Caco-2 (cell line): ENCODE measurements at regions not wholly inside any gene's neighbourhood (a gene's known extent, or its start where the extent isn't known, plus 50 kb on each side); places are given as distances from the start of the nearest gene placed in this dataset.
A peak's percentile ranks its signal among the peaks of the same experiment; 100 is the strongest.

Source experiments
- BruUV-seq: library from RNA; stranded (reverse); fragments of 400-500 nt; replicated peaks from 2 replicates; lab custom pipeline; 2021; lab: Mats Ljungman, UMichigan
- CTCF ChIA-PET: fragments of 300-600 bp; sonication (Branson Sonifier 250); formaldehyde crosslinking; loops from one replicate; lab custom pipeline; 2022; ENCODE audit warnings: antibody characterized with exemption; lab: Charles Lee
- POLR2A ChIA-PET: fragments of 300-600 bp; sonication (Branson Sonifier 250); formaldehyde crosslinking; loops from one replicate; lab custom pipeline; 2022; ENCODE audit warnings: antibody characterized with exemption; lab: Charles Lee
- DNase-seq, 2 experiments: peaks; one replicate each; pipeline versions ENCODE4 v3.0.0 to v3.0.0-alpha.2; 2020 to 2022
- H3K27me3 ChIP-seq: replicated peaks from 2 replicates; pipeline ENCODE4 v1.6.0; 2011; ENCODE audit warnings: low read length; ENCODE audit not compliant: control insufficient read depth, insufficient read depth
- H3K36me3 ChIP-seq: 2 replicates; pipeline ENCODE4 v1.5.1; 2011; ENCODE audit warnings: low read length; ENCODE audit not compliant: control insufficient read depth, insufficient read depth
- H3K4me1 ChIP-seq: fragments of 250-450 bp; sonication (Bioruptor Pico); 2 replicates; pipeline ENCODE4 v1.5.1; 2020; ENCODE audit warnings: mild to moderate bottlenecking
- H3K4me3 ChIP-seq: 2 replicates; pipeline ENCODE4 v1.5.1; 2011; ENCODE audit warnings: low read depth, mild to moderate bottlenecking, control low read depth, low read length
- H3K9me3 ChIP-seq: fragments of 250-450 bp; sonication (Bioruptor Pico); 2 replicates; pipeline ENCODE4 v1.5.1; 2020; ENCODE audit warnings: mild to moderate bottlenecking, moderate library complexity
- H3K27ac Mint-ChIP-seq: one replicate; pipeline ENCODE4 v1.8.0; 2022; ENCODE audit warnings: mixed read lengths; ENCODE audit not compliant: unreplicated experiment
- H3K27me3 Mint-ChIP-seq: one replicate; pipeline ENCODE4 v1.8.0; 2022; ENCODE audit warnings: mixed read lengths; ENCODE audit not compliant: insufficient read depth, unreplicated experiment
- H3K36me3 Mint-ChIP-seq: one replicate; pipeline ENCODE4 v1.8.0; 2022; ENCODE audit warnings: mild to moderate bottlenecking, mixed read lengths; ENCODE audit not compliant: insufficient read depth, unreplicated experiment
- H3K4me1 Mint-ChIP-seq: one replicate; pipeline ENCODE4 v1.8.0; 2022; ENCODE audit warnings: low read depth, mixed read lengths; ENCODE audit not compliant: unreplicated experiment
- H3K4me3 Mint-ChIP-seq: one replicate; pipeline ENCODE4 v1.8.0; 2022; ENCODE audit warnings: mild to moderate bottlenecking, moderate library complexity, mixed read lengths; ENCODE audit not compliant: unreplicated experiment
- H3K9me3 Mint-ChIP-seq: one replicate; pipeline ENCODE4 v1.8.0; 2022; ENCODE audit warnings: mixed read lengths; ENCODE audit not compliant: unreplicated experiment
- CTCF ChIP-seq, 2 experiments: fragments of 200-600 bp in 1 of 2; IDR thresholded peaks; 1 replicate in 1 of 2; 2 replicates in 1 of 2; pipeline versions ENCODE4 v1.5.1 to v1.8.0; 2011 to 2022; ENCODE audit warnings: antibody characterized with exemption in 1 of 2, control low read depth in 1 of 2, inconsistent platforms in 1 of 2, low read depth in 1 of 2, low read length in 1 of 2, mild to moderate bottlenecking in 1 of 2, moderate library complexity in 1 of 2; ENCODE audit not compliant: insufficient read depth in 1 of 2, severe bottlenecking in 1 of 2, unreplicated experiment in 1 of 2
- intact Hi-C: fragments of 100-400 bp; cut with micrococcal nuclease; formaldehyde crosslinking; loops from one replicate; pipeline ENCODE4 v1.10.0; 2022; ENCODE audit not compliant: unreplicated experiment

GRCh38 chr10:35768731-35769130 lies 126.6 kb upstream of the FZD8 start:
- ChIA-PET CTCF (interaction anchor here (0.6 kb wide), 1 partner anchor 45 kb away, joined by 3 read pairs; no protein-coding TSS in a partner anchor), POLR2A (no interaction called here)
- H3K9me3 Mint-ChIP-seq: no peaks in the 10 kb centered on the region
- no peak for TF ChIP-seq CTCF (IDR thresholded peaks at IDR 0.05; ENCODE audit: insufficient read depth in 1 of 2, low read depth in 1 of 2, low read length in 1 of 2, severe bottlenecking in 1 of 2, unreplicated experiment in 1 of 2)
- peaks cover 42% of the 10 kb centered on the region for H3K4me1 Mint-ChIP-seq
- no peaks in the 10 kb centered on the region for H3K27me3 Mint-ChIP-seq
- peak overlapping the region; percentile 88 for H3K27ac Mint-ChIP-seq
- no TSS peak for BruUV-seq
- Histone ChIP-seq H3K9me3 (peaks cover 7% of the 10 kb centered on the region; the same call in 1 of the 2 replicates), H3K4me3 (no peak overlapping the region), H3K4me1 (peaks cover 70% of the 10 kb centered on the region), H3K36me3 (no peaks in the 10 kb centered on the region), H3K27me3 (no peaks in the 10 kb centered on the region)
- DNase-seq: no peak
- peak overlapping the region; percentile 59 for H3K4me3 Mint-ChIP-seq
- H3K36me3 Mint-ChIP-seq: no peaks in the 10 kb centered on the region
- intact Hi-C loops: no loop called here

DNA sequence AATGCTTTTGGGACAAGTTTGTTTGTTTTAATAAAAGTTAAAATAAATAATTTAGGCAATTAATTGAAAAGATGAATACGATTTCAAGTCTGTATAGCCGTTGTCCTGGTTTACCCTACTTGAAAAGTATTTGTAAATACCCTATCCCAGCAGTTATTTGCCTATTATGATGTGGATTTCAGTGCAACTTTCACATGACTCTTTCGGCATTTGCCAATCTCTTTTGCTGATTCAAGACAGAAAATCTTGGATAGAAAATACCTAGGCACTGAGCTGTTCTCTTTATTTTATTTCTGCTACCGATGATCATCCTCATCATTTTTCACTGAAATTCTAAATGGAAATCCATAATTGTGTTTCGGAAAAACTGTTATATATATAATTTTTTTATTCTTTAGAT lies 125.9 kb upstream of the FZD8 start:
- POLR2A ChIA-PET: interaction anchor here (0.7 kb wide), 1 partner anchor 130 kb away, joined by 3 read pairs; no protein-coding TSS in a partner anchor
- TF ChIP-seq CTCF (IDR thresholded peaks at IDR 0.05; ENCODE audit: insufficient read depth in 1 of 2, low read depth in 1 of 2, low read length in 1 of 2, severe bottlenecking in 1 of 2, unreplicated experiment in 1 of 2): no peak
- H3K4me3 ChIP-seq: no peak overlapping the region
- peaks cover 42% of the 10 kb centered on the region for H3K4me1 Mint-ChIP-seq
- H3K36me3 ChIP-seq: no peaks in the 10 kb centered on the region
- CTCF ChIA-PET: interaction anchor here (0.6 to 0.8 kb wide), 2 partner anchors 13 to 15 kb away, joined by 3 read pairs; no protein-coding TSS in a partner anchor
- H3K36me3 Mint-ChIP-seq: no peaks in the 10 kb centered on the region
- H3K27me3 Mint-ChIP-seq: no peaks in the 10 kb centered on the region
- H3K9me3 Mint-ChIP-seq: no peaks in the 10 kb centered on the region
- H3K9me3 ChIP-seq: peaks cover 3% of the 10 kb centered on the region; the same call in 1 of the 2 replicates
- H3K27ac Mint-ChIP-seq: peak overlapping the region; percentile 88
- BruUV-seq: no TSS peak
- DNase-seq: no peak
- intact Hi-C loops: no loop called here
- peak overlapping the region; percentile 59 for H3K4me3 Mint-ChIP-seq
- peaks cover 65% of the 10 kb centered on the region for H3K4me1 ChIP-seq
- H3K27me3 ChIP-seq: no peaks in the 10 kb centered on the region

DNA sequence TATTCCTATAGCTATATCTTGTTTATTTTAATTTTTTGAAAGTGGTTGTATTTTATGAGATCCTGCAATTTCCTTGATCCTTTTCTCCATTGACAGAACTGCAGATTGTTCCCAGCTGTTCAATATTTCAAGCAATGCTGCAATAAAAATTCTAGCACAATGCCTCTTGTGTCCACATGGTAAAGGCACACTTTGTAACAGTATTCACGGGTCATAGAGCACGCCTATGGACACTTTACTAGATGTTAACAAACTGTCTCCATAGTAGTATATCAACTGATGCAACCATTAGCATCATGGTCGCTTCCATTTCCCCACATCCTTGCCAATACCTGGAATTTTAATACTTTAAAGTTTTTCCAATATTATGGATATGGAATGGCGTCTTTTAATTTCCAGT lies 123.9 kb upstream of the FZD8 start:
- Mint-ChIP-seq H3K4me3 (peak overlapping the region; percentile 90), H3K27me3 (no peaks in the 10 kb centered on the region), H3K27ac (peak overlapping the region; percentile 94), H3K9me3 (no peaks in the 10 kb centered on the region), H3K4me1 (peaks cover 34% of the 10 kb centered on the region), H3K36me3 (no peaks in the 10 kb centered on the region)
- Histone ChIP-seq H3K4me1 (peaks cover 52% of the 10 kb centered on the region), H3K4me3 (no peak overlapping the region), H3K27me3 (no peaks in the 10 kb centered on the region), H3K9me3 (no peaks in the 10 kb centered on the region), H3K36me3 (no peaks in the 10 kb centered on the region)
- no TSS peak for BruUV-seq
- no peak for DNase-seq
- intact Hi-C loops: loop anchor here (1.0 kb wide), 3 partner anchors 13 to 124 kb away; partner anchors contain the start of gene FZD8
- ChIA-PET CTCF (no interaction called here), POLR2A (no interaction called here)
- TF ChIP-seq CTCF (IDR thresholded peaks at IDR 0.05; ENCODE audit: insufficient read depth in 1 of 2, low read depth in 1 of 2, low read length in 1 of 2, severe bottlenecking in 1 of 2, unreplicated experiment in 1 of 2): no peak
